SU-DHL-6 (cell line): ENCODE measurements at regions not wholly inside any gene's neighbourhood (a gene's known extent, or its start where the extent isn't known, plus 50 kb on each side); places are given as distances from the start of the nearest gene placed in this dataset.
"Not testable (repeated sequence)": the region's sequence is repeated elsewhere in the genome, so short reads cannot be mapped to it uniquely, and the experiment has no call there.

Experiments used
- H2AFZ ChIP-seq: fragments of 200-600 bp; sonication (generic); 2 replicates; pipeline ENCODE4 v1.6.1; 2014; ENCODE audit warnings: low read depth, mild to moderate bottlenecking, moderate library complexity, mixed read lengths, antibody characterized with exemption, low read length; ENCODE audit not compliant: severe bottlenecking
- H3F3A ChIP-seq: fragments of 200-600 bp; shearing (Covaris generic); 2 replicates; pipeline ENCODE4 v1.6.0; 2016; ENCODE audit warnings: antibody characterized with exemption, mild to moderate bottlenecking; ENCODE audit not compliant: insufficient read depth
- H3K27ac ChIP-seq: fragments of 200-600 bp; sonication (generic); 2 replicates; pipeline ENCODE4 v1.5.1; 2016; ENCODE audit warnings: low read depth, mild to moderate bottlenecking, low read length, moderate library complexity, mixed read lengths
- H3K27me3 ChIP-seq: fragments of 200-600 bp; sonication (generic), shearing (Covaris generic); 2 replicates; pipeline ENCODE4 v1.6.0; 2014; ENCODE audit warnings: mild to moderate bottlenecking, low read length
- H3K36me3 ChIP-seq: fragments of 200-600 bp; sonication (generic); 2 replicates; pipeline ENCODE4 v1.6.1; 2014; ENCODE audit warnings: mild to moderate bottlenecking, low read length, mixed read lengths
- H3K4me2 ChIP-seq: fragments of 300-600, 200-600 bp; shearing (Covaris generic), sonication (generic); 2 replicates; pipeline ENCODE4 v1.6.0; 2014; ENCODE audit warnings: low read length, low read depth, mild to moderate bottlenecking; ENCODE audit not compliant: poor library complexity, severe bottlenecking
- H3K4me3 ChIP-seq: fragments of 200-600 bp; sonication (generic); 2 replicates; pipeline ENCODE4 v1.5.1; 2014; ENCODE audit warnings: antibody characterized with exemption, low read length, mild to moderate bottlenecking, mixed read lengths; ENCODE audit not compliant: insufficient read depth, poor library complexity, severe bottlenecking
- H3K79me2 ChIP-seq: fragments of 200-600 bp; sonication (generic); 2 replicates; pipeline ENCODE4 v1.6.1; 2014; ENCODE audit warnings: mild to moderate bottlenecking, low read length, moderate library complexity; ENCODE audit not compliant: insufficient read depth
- H3K9ac ChIP-seq: fragments of 200-600 bp; sonication (generic); 2 replicates; pipeline ENCODE4 v1.7.0; 2014; ENCODE audit warnings: mild to moderate bottlenecking, low read length
- H3K9me2 ChIP-seq: fragments of 200-600 bp; sonication (generic); replicated peaks from 2 replicates; pipeline ENCODE4 v1.6.1; 2014; ENCODE audit warnings: low read length; ENCODE audit not compliant: insufficient read depth
- H3K9me3 ChIP-seq: fragments of 200-600 bp; sonication (generic); 2 replicates; pipeline ENCODE4 v1.6.1; 2014; ENCODE audit warnings: low read length, mixed read lengths; ENCODE audit not compliant: insufficient read depth
- H4K20me1 ChIP-seq: fragments of 200-600 bp; sonication (generic); 2 replicates; pipeline ENCODE4 v1.6.1; 2014; ENCODE audit warnings: low read depth, mild to moderate bottlenecking, antibody characterized with exemption, low read length, moderate library complexity, mixed read lengths
- EZH2phosphoT487 ChIP-seq: fragments of 200-600 bp; sonication (generic), shearing (Covaris generic); conservative IDR thresholded peaks from 2 replicates; pipeline ENCODE4 v1.6.1; 2018; ENCODE audit warnings: mild to moderate bottlenecking, antibody characterized with exemption, low read length, moderate library complexity, mixed read lengths
- TF ChIP-seq, protein P1 (sequence below): fragments of 200-600 bp; sonication (generic); IDR thresholded peaks from one replicate; pipeline ENCODE4 v1.5.1; 2017; ENCODE audit warnings: antibody characterized with exemption, mild to moderate bottlenecking, low read length, moderate library complexity; ENCODE audit not compliant: insufficient read depth, poor library complexity, severe bottlenecking

DNA sequence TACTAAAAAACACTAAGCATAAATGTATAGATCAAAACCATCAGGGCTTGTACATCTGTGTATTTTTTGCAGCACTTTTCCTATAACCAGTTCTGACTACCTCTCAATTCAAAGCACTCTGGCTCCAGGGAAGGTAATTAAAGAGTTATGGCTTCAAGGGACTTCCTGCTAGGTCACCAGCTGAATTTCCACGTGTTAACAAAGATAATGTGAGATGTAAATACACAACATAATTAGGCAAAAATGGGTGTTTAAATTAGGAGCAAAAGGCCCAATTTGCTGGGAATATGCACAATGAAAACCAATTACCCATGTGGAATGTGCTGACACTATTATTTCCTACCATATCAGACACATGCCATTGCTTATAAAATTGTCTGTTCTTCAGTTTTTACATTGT, 513.4 kb upstream of the FLRT2 start:
- H3K9me2 ChIP-seq: no peaks in the 10 kb centered on the region
- H3K27me3 ChIP-seq: no peaks in the 10 kb centered on the region
- no peak overlapping the region for H3K9ac ChIP-seq
- no peak overlapping the region for H3K4me2 ChIP-seq
- H3K27ac ChIP-seq: no peak overlapping the region
- H3K79me2 ChIP-seq: no peaks in the 10 kb centered on the region
- no peaks in the 10 kb centered on the region for H4K20me1 ChIP-seq
- H3K36me3 ChIP-seq: no peaks in the 10 kb centered on the region
- H3F3A ChIP-seq: no peaks in the 10 kb centered on the region
- TF ChIP-seq, protein P1, sequence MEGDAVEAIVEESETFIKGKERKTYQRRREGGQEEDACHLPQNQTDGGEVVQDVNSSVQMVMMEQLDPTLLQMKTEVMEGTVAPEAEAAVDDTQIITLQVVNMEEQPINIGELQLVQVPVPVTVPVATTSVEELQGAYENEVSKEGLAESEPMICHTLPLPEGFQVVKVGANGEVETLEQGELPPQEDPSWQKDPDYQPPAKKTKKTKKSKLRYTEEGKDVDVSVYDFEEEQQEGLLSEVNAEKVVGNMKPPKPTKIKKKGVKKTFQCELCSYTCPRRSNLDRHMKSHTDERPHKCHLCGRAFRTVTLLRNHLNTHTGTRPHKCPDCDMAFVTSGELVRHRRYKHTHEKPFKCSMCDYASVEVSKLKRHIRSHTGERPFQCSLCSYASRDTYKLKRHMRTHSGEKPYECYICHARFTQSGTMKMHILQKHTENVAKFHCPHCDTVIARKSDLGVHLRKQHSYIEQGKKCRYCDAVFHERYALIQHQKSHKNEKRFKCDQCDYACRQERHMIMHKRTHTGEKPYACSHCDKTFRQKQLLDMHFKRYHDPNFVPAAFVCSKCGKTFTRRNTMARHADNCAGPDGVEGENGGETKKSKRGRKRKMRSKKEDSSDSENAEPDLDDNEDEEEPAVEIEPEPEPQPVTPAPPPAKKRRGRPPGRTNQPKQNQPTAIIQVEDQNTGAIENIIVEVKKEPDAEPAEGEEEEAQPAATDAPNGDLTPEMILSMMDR: no peak
- TF ChIP-seq EZH2phosphoT487: no peak
- H3K9me3 ChIP-seq: no peaks in the 10 kb centered on the region
- no peak overlapping the region for H2AFZ ChIP-seq
- no peak overlapping the region for H3K4me3 ChIP-seq

DNA sequence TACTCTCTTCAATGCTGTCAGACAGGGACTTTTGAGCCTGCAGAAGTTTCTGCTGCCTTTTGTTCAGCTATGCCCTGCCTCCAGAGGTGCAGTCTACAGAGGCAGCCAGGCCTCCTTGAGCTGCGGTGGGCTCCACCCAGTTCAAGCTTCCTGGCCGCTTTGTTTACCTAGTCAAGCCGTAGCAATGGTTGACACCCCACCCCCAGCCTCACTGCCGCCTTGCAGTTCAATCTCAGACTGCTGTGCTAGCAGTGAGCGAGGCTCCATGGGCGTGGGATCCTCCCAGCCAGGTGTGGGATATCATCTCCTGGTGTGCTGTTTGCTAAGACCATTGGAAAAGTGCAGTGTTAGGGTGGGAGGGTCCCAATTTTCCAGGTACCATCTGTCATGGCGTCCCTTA, 506.1 kb upstream of the FLRT2 start:
- H3F3A ChIP-seq, H3K9me3 ChIP-seq, H3K27me3 ChIP-seq, H3K36me3 ChIP-seq, H3K9ac ChIP-seq, H3K9me2 ChIP-seq, H2AFZ ChIP-seq, H3K4me3 ChIP-seq, H3K27ac ChIP-seq, H3K4me2 ChIP-seq, H4K20me1 ChIP-seq, H3K79me2 ChIP-seq: not testable (repeated sequence)

- Histone ChIP-seq H2AFZ (no peak overlapping the region), H3F3A (no peaks in the 10 kb centered on the region), H4K20me1 (no peaks in the 10 kb centered on the region), H3K4me2 (no peak overlapping the region), H3K4me3 (no peak overlapping the region), H3K36me3 (no peaks in the 10 kb centered on the region), H3K27ac (no peak overlapping the region), H3K27me3 (no peaks in the 10 kb centered on the region), H3K79me2 (no peaks in the 10 kb centered on the region), H3K9me2 (no peaks in the 10 kb centered on the region), H3K9ac (no peak overlapping the region), H3K9me3 (no peaks in the 10 kb centered on the region)
- TF ChIP-seq, protein P1: no peak
- TF ChIP-seq EZH2phosphoT487: no peak
Measured at GRCh38 chr14:85024931-85025330, 505.0 kb upstream of the FLRT2 start.

DNA sequence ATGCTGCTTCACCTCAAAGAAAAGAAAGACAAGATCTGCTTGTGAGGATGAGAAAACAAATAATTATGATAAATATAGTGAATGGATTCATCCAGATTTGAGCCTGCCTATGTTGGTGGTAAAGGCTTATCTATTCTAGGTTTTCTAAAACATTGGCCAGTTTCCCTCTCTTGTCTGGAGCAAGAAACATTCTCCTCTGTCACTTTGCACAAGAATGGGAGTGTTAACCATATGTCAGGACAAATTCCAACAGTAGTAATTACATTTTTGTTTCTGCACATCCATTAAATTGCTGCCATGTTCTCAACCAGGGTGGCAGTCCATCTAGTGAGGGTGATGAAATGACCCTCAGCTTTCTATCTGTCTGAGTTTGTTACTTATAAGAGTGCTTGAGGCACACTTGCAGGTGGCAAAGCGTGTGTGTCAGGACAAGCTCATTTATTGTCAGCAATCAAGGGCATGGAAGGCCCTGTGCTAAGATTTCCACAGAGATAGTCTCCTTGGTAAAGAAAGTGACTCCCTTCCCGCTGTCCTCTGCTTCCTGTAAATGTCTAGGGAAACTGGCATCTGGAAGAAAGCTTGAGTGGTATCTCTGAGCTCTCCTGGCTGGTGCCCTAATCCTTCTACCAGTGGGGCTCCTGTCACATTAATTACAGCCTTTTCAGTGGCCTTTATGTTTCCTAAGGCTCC, 502.1 kb upstream of the FLRT2 start:
- Histone ChIP-seq H3K9ac (no peak overlapping the region), H3K27me3 (no peaks in the 10 kb centered on the region), H3K9me2 (no peaks in the 10 kb centered on the region), H3F3A (no peaks in the 10 kb centered on the region), H2AFZ (no peak overlapping the region), H3K4me2 (no peak overlapping the region), H4K20me1 (no peaks in the 10 kb centered on the region), H3K4me3 (no peak overlapping the region), H3K79me2 (no peaks in the 10 kb centered on the region), H3K36me3 (no peaks in the 10 kb centered on the region), H3K9me3 (no peaks in the 10 kb centered on the region), H3K27ac (no peak overlapping the region)
- no peak for TF ChIP-seq EZH2phosphoT487
- TF ChIP-seq, protein P1: no peak
